Stimulated activated CD8-positive, alpha-beta memory T cell treated with anti-CD3 and anti-CD28 coated beads, Interleukin-7, amount 100 ng/mL, for 4 hours (primary cell): ENCODE measurements at regions not wholly inside any gene's neighbourhood (a gene's known extent, or its start where the extent isn't known, plus 50 kb on each side); places are given as distances from the start of the nearest gene placed in this dataset.
"Not testable (repeated sequence)": the region's sequence is repeated elsewhere in the genome, so short reads cannot be mapped to it uniquely, and the experiment has no call there.

Experiments used
- DNase-seq, 2 donors: peaks; one replicate each; pipeline ENCODE4 v3.0.0-alpha.2; 2020; ENCODE audit warnings: low read depth in 2 of 2

DNA sequence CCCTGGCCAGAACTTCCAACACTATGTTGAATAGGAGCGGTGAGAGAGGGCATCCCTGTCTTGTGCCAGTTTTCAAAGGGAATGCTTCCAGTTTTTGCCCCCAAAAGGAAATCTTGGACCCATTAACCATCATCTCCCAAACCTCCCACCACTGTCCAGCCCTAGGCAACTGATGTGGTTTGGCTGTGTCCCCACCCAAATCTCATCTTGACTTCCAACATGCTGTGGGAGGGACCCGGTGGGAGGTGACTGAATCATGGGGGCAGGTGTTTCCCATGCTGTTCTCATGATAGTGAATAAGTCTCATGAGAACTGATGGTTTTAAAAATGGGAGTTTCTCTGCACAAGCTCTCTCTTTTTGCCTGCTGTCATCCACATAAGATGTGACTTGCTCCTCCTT, 119.1 kb upstream of the RMDN2 start:
- not testable (repeated sequence) for DNase-seq

DNA sequence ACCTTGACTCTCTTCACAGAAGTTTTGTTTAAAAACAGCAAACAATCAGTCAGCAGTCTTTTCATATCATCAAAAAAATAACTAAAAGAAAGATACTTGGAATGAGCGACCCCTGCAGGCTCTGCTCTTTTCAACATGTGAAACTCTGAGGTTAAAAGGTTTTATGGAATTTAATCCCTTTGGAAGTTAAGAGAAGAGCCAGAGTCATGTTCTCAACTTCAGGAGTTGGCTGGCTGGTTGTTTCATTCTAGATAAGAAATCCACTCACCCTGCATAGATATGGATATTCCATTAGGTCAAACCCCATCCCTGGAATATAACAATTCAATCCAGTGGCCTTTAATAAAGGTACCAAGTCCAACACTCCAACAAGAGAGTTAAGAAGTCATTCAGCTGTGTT, 115.6 kb upstream of the RMDN2 start:
- no peak for DNase-seq

DNA sequence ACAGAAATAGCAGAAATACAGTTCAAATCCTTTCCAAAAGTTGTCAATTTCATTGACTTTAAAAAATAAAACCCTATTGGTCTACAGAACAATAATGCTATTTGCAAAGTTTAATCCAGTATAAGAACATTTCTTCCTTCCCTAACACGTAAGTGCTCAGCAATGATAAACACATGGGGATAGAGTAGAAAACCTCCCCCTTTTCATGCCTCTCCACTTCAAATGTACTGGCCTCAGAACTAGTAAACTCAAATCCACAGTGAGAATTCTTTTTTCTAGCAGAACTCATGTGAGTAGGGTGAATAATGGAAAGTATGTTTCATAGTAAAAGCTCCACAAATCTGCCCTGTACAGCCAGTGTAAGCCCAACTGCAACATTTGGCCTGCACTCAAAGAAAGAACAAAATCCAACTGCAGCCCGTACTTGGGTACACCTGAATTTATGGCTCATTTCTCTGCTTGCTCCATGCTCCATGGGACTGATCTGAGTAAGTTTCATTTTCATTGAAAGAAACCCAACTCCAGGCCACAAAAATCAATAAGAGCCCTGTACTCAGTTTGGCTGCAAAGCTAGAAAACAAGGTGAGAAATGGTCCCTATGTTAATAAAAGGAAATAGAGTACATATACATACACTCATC, 115.0 kb upstream of the RMDN2 start:
- DNase-seq = no peak

DNA sequence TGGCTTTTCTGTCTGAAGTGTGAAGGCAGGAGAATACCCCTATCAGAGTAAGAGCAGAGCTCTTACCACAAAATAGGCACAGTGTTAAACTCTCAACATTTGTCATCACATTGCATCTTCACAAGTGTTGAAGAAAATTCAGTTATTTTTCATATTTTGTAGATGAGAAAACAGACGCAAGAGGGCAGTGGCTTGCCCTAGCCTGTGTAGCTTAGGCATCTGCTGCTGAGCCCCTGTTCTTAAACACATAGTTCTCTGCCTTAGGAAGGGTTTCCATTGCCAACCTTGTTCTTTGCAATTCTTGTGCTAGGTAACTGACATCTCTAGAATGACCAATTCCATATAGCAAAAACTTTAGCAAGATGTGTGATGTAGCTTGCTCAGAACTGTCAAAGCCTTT, 112.7 kb upstream of the RMDN2 start:
- DNase-seq = no peak

DNA sequence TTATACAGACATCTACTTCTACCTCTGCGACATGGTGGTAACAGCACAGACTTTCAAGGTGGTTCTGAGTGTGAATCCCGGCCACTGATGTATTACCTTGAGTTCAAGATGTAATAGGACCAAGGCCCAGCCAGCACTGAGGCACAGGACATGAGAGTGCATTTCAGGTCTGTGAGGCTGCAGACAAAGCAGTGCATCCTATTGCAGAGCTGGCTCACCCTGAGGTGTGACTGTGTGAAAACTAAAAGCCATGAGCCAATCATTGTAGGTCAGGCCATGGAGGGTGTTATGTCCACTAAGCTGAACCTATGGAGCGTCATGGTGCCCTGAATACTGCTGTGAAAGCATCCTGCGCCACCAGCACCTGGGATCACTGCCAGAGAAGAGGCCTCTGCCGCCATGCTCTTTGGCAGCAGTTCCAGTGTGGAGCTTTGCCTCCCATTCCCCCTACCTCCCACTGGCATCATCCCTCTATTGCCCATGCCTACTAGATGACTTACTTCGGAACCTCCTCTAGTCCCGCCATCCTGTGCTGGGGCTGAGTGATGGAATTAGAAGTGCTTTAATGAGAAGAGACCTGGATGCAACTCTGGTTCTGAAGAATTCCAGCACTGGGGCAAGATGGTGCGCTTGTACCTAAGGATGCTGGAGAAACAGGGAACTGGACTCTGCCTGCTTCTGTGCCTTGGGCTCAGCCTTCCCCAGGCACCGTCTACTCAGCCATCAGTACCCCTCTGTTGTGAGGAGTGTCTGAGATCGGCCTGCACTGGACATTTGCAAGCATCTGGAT, 112.0 kb upstream of the RMDN2 start:
- DNase-seq = no peak

DNA sequence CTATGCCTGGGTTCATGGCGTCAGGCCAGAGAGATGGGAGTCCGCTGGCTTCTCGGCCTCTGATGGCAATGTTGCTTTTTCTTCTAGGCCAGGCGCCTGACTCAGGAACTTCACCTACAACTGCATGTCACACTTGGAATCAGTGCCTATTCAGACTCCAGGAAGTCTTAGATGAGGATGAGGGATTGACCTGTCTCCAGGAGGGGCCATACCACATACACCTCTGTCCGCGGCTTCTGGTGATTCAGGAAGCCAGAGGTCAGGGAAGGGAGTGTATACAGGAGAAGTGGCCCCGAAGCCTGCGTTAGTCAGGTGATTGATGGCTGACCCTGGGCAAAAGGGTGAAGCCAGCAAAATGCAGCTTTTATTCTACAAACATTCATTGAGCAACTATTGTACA, 109.1 kb upstream of the RMDN2 start:
- no peak for DNase-seq

DNA sequence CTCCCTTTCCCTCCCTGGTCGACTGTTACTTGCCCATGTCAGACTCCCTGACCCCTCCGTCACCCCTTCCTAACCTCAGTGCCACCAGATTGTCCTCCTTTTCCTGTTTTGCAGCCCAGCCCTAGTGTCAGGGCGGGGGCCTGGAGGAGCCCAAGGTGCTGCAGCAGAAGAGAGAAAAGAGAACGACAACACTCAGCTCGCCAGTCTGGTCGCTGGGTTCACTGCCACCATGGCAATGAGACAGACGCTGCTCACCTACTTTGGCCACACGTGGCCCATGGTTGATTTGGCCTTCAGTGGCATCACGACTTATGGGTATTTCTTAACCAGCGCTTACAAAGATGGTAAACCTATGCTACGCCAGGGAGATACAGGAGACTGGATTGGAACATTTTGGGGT, 108.4 kb upstream of the RMDN2 start:
- no peak for DNase-seq

DNA sequence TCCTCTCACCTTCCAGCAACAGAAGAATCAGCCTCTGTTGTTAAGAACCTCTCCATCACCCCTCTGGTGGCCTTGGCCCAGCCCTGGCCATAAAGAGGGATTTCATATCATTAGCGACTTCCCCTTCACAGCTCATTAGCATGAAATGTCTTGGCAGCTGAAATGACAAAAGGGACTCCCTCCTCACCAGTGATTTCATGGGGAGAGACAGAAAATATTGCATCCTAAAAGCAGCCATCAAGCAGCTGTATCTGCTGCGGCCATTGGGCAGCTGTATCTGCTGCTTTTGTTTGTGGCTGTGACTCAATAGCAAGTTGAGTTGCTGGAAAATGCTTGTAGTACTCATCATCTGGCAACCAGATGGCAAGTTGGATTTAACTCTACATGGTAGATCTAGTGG, 105.9 kb upstream of the RMDN2 start:
- no peak for DNase-seq

DNA sequence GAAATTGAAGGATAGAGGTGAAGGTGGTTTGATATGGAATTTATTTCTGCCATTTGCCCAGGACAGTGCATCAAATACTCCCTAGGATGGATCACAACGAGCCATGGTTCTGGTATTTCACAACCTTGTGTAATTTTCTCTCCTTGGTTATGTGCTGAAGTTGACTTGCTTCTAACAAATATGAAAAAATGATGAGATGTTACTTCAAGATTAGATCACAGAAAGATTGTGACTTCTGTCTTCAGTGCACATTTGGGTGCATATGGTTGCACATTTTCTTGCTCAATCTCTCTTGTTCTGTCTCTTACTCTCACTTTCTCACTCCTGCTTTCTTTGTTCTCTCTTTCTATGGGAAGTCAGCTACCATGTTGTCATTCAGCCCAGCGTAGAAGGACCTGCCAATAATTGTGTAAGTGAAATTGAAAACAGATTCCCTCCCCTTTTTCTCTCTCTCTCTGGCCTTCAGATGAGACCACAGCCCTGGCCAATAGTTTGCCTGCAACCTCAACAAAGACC, 104.6 kb upstream of the RMDN2 start:
- no peak for DNase-seq

DNA sequence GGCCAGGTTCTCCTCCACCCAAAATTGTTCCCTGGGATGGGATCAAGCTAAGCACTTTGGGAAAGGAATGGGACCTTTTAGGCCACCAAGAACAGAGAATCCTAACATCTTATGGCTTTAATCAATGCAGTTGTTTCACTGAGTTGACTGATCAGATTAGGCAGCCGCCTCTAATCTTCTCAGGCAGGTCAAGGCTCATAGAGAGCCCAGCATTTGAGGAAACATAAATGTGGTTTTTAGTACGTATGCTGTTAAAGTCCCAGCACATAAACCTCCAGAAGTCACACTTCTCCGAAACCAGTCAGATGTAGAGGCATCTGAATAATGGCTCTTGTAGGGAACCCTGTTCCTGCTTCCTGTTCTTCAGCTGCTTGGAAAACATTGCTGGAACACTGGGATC, 99.5 kb upstream of the RMDN2 start:
- no peak for DNase-seq

DNA sequence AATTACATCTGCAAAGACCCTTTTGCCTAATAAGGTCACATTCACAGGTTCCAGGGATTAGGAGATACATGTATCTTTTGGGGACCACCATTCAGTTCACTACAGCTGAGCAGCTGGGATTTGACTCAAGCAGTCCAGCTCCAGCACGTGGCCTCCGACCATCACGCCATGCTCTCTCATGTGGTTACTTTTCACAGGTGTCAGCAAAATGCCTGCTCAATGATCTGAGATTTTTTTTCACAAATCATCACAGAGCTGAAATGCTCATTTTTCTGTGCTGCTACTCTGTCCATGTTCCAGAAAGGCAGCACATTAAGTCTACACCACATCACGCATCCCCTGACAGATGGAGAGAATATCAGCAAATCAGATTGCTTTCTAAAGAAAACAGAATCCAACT, 98.5 kb upstream of the RMDN2 start:
- no peak for DNase-seq

DNA sequence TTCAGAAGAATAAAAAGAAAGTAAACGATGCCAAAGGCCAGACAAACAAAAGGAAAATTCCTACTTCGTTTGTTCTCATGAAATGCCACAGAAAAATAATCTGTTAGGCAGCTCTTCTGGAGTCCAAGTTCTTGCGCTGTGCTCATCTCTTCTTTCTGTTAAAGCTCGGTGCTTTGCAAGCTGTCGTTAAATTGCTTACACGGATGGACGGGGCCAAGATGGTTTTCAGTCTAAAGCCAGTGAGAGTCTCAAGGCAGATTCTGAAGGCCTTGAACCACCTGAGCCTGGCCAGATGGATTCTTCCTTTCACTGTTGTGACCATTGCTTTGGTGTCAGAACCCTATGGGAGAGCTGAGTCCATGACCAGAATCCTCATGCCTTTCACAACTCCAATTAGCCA, 97.6 kb upstream of the RMDN2 start:
- DNase-seq = no peak

DNA sequence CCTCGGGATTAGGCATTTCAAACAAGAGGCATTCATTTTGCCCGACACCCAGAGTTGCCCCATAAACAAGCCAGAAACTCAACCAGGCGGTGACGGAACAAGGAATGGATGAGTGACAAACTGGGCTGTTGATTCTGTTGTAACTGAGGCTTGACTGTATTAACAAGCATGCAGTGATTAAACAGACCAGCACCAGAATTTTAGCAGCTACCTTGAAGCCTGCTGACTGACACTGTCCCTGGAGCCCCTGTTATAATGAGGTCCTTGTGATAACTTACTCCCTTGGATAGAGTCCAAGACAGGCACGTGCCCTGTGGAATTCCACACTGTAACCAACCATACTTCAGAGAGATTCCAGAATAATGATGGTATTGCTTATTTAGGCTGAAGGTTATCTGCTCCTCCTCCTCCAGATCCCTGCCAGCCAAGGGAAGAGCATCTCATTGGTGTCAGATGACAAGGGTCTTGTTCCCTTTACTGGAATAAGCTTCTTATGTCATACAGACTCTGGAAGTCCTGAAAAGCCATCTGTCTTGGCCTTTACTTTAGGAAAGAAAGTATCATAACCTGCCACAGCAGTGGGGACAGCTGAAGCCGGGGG, 97.1 kb upstream of the RMDN2 start:
- no peak for DNase-seq

DNA sequence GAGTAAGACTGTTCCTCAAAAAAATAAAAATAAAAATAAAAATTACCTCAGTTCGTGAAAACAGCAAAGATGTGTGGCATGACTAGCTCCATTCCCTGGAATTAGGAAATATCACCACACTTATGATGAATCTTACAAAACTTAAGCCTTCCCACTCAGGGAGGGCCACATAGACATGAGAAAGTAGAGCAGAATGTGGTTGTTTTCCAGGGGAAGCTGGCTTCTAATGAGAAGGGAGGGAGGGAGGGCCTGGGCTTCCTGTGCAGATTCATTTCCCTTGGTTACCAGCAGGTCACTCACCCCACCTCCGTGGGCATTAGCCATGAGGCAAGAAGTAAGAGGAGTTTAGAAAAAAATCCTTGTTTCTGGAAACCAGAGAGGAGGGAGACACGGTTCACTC, 95.9 kb upstream of the RMDN2 start:
- no peak for DNase-seq

DNA sequence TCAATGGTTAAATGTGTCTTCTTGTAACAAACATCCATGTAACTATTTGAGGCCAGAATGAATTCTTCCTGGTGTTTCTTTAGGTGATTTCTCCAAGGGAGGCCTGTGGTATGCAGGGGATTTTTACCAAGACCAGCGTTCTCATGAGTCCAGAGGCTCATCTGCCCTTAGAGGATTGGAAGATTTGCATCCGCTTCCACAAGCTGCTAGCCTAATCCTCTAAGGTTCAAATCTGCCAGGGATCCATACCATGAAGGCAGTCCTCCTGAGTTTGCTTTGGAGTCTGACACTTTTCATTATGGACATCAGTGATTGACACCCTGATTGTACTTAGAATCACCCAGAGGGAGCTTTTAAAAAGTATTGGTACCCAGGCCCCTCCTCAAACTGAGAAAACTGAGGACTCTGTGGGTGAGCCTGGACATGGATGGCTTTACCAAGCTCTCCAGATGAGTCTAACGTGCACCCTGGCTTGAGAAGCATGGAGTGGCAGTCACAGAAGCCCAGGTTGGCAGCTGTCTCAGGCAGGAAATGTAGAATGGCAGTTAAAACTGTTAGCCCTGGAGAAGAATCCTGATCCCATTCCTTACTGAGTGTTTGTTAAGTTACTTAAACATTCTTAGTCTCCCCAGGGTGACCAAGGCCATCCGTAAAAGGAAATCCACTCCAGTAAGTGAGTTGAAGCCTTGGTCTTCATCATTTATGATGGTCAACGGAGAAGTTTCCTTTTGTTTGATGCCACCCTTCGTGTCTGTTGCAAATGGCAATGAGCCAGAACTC, 95.3 kb upstream of the RMDN2 start:
- DNase-seq = no peak

DNA sequence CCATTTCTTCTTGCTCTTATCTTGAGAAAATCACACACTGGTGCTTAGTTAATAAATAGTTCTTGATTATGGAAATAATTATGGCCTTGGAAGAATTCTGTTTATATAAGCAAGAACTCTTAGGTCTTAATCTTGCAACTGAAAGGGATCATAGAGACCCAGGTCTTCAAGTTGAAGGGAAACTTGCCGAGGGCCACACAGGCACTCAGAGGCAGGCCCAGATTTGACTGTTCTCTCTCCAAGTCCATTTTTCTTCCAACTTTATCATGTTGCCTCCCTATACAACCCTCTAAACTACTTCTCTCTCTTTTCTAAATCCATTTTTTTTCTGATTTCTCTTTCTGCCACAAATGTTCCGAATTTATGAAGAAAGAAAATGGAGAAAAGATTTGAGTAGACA, 94.5 kb upstream of the RMDN2 start:
- no peak for DNase-seq

DNA sequence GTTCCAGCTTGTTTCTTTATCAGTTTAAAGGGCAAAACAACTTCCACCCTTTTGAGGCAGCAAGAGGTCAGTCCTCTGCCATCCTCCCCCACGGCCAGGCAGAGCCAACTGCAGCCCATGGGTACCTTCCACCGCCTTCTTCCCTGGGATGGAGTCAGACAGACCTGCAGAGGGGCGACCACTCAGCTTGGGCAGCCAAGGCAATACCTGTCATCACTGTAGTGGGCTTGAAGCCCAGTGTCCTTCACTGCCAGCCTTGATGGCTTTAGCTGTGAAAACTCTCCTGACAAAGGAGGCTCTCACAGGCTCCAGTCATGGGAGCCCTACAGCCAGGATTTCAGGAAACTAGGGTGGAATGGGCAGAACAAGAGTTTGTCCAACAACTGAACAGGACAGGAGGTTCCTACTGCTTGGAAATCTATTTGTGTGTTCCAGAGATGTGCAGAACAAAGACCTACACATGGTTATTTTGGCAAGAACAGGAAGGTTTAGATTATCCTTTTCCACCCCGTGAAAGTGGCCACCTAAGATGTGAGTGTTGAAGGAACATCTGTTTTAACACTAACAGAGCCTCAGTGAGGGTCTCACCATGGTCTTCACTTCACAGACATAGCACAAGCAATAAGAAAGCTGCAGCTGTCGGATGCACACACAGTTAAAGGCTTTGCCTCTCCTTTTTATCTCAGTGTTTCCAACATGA, 93.9 kb upstream of the RMDN2 start:
- DNase-seq = no peak

DNA sequence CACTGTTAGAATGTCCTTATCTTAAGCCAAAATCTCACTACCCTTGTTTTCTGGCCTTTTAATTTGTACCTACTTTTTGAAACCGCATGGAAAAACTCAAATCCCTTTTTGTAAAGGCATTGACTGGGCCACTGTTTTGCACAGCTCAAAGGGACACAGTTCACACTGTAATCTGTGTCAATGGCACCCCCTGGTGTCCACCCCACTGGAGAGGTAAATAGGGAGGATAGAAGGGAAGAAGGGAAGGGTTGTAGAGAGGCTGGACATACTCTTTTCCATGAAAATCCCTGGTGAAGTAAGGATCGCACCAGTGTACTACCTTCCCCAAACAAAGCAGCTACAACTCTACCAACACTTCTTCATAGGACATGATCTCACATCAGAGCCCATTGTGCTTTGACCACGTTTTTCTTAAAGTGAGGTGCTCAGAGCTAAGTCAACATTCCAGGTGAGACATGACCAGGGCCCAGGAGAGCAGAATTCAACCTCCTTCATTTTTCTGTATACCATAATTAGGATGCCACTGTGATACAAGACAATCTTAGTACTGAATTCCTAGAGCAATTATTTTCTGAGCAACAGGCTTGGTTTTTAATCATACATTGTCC, 92.4 kb upstream of the RMDN2 start:
- DNase-seq = peak; percentile 64 to 80

DNA sequence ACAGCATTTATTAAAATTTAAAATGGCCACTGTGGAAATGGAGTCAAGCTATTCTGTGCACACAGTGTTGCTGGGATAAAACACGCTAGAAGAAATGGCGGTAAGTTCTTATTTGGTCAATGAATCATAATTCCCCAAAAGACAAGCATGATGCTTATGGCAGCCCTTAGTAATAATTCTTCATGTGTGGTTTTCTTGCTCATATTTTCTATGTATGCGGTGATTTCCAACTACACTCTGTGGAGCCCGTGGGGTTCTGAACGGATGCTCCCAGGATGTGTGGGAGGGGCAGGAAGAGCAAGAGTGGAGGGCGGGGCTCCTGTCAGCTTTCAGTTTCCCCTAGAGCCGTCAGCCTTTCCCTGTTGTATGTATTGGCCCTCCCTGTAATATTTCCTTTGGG, 91.7 kb upstream of the RMDN2 start:
- peak in 1 of 2 donors; percentile 68 for DNase-seq

DNA sequence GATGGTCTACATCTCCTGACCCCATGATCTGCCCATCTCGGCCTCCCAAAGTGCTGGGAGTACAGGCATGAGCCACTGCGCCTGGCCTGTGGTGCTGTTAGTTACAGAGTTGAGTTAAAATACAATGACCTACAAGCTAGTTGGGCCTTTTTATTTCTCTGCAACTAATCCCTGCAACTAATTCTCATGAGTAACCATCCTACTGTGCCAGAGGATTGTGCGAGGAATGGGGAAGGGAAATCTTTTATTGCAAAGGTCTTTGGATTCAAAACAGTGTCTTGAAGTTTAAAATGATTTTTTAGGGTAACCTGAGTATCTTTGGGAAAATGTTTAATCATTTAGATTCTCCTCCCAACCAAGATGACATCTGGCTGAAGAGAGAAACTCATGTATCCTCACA, 88.8 kb upstream of the RMDN2 start:
- DNase-seq = no peak

DNA sequence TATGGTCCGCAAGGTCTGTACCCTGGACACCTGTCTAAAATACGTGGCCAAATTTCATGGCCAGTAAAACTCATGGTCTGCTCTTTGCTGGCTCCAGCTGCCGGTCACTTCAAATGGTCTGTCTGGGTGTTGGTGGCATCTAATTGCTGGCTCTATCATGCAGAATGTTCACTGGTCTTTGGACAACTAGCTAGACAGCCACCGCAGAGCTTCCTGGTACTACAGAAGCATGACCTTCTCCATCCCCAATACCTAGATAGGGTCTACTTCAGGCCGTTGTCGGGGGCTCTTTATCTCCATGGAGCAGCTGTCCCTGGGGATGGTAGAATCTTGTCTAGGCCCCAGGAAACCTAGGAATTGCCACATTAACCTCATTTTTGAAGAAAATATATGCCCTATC, 88.4 kb upstream of the RMDN2 start:
- no peak for DNase-seq
